22Rv1 (cell line): ENCODE measurements at regions not wholly inside any gene's neighbourhood (a gene's known extent, or its start where the extent isn't known, plus 50 kb on each side); places are given as distances from the start of the nearest gene placed in this dataset.

Experiments
- ZFX ChIP-seq: fragments of 450-650 bp; IDR thresholded peaks from 2 replicates; pipeline ENCODE4 v1.6.1; 2017; ENCODE audit warnings: antibody characterized with exemption, borderline replicate concordance
- TF ChIP-seq, protein P1 (sequence below): fragments of 450-650 bp; IDR thresholded peaks from 2 replicates; pipeline ENCODE4 v1.5.1; 2017; ENCODE audit warnings: mild to moderate bottlenecking

DNA sequence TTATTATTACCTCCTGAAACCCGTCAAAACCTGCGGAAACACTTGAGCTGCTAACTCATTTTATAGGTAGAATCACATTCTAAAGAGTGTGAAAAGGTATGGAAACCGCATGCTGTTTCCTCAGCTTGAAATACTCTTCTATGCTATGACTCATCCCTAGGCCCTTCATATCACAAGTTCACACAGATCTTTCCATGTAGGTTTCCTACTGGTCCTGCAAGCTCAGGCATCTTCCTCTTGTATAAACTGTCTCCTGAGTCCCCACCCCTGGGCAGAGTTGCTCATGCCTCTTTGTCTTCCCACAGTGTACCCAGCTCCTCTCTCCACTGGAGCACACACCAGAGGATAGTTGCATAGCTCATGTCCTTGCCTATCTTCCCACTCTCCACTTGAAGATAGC lies 84.7 kb downstream of the CMAS start:
- TF ChIP-seq, protein P1, sequence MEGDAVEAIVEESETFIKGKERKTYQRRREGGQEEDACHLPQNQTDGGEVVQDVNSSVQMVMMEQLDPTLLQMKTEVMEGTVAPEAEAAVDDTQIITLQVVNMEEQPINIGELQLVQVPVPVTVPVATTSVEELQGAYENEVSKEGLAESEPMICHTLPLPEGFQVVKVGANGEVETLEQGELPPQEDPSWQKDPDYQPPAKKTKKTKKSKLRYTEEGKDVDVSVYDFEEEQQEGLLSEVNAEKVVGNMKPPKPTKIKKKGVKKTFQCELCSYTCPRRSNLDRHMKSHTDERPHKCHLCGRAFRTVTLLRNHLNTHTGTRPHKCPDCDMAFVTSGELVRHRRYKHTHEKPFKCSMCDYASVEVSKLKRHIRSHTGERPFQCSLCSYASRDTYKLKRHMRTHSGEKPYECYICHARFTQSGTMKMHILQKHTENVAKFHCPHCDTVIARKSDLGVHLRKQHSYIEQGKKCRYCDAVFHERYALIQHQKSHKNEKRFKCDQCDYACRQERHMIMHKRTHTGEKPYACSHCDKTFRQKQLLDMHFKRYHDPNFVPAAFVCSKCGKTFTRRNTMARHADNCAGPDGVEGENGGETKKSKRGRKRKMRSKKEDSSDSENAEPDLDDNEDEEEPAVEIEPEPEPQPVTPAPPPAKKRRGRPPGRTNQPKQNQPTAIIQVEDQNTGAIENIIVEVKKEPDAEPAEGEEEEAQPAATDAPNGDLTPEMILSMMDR: no peak
- TF ChIP-seq ZFX: no peak
